ENCODE measurements at regions not wholly inside any gene's neighbourhood (a gene's known extent, or its start where the extent isn't known, plus 50 kb on each side); places are given as distances from the start of the nearest gene placed in this dataset.

DNA sequence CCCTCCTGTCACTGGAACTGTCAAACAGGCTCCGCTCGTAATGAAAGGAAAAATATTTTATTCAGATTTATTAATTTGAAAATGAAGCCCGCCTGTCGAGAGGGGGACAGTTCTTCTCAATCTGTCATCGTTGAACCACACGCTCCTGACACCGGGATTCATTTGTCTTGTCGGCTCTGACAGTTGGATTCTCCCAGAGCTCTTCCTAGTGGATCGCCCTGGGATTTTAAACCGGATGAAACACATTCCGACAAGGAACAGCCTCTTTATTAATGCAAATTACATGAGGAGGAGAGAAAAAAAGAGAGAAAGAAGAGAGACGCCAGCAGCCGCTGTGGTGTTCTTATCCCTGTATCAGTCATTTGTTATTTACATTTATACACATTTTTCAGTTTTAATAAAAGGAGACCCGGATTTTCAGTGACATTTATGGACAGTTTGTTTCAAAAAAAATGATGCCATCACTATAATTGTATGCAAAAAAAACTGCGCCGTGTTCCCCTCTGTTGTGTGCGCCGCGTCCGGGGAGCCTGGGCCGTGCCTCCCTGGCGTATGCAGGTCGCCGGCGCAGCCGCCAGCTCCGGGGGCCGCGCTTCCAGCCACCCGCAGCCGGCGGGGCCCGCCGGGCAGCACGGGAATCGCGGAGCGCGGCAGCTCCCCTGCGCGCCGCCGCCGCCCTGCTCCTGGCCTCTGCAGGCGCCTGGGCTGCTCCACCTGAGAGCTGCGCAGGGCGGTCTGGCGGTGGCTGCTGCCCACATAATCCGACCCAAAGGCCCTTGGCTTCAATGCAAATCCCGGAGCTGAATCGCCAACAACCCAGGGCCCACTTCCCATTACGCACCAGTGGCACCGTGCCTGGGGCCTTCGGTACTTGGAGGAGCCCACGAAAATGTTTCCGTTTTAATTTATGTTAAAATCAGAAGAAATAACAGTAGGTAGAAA is 237.9 kb upstream of the PBX1 start:
- TF ChIP-seq CTCF (IDR thresholded peaks at IDR 0.05; ENCODE audit: borderline replicate concordance, extremely low read depth, low read length, poor library complexity, severe bottlenecking), result no peak
- TF ChIP-seq EZH2 (IDR thresholded peaks at IDR 0.05; ENCODE audit: borderline replicate concordance, low read depth, low read length, severe bottlenecking), result no peak
